ENCODE measurements at regions not wholly inside any gene's neighbourhood (a gene's known extent, or its start where the extent isn't known, plus 50 kb on each side); places are given as distances from the start of the nearest gene placed in this dataset.

DNA sequence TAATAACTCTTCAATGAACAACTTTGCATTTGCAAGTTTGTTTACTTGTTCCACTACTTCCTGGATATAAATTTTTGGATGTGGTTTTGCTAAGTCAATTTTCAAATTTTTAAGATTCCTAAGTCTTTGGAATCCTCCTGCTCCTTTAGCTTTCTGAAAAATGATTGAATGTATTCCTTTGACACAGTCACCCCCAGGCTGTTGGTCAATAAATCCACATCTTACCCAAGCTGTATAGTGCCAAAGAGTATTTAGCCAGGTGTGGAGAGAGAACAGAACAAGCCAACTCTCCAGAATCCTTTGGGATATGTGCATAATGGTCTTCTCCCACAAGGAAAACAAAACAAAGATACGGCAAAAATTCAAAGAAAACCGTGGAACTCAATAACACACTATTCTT lies 56.9 kb upstream of the INTU start:
- TF ChIP-seq CTCF (IDR thresholded peaks at IDR 0.05; ENCODE audit: insufficient read depth, low read length), result no peak
- TF ChIP-seq REST (IDR thresholded peaks at IDR 0.05; ENCODE audit: insufficient replicate concordance, low read depth), result no peak
- no peak for TF ChIP-seq GABPA (IDR thresholded peaks at IDR 0.05; ENCODE audit: low read depth)
- no peak for TF ChIP-seq POLR2AphosphoS5 (IDR thresholded peaks at IDR 0.05; ENCODE audit: low read depth)
- no peak for TF ChIP-seq SPI1 (IDR thresholded peaks at IDR 0.05; ENCODE audit: borderline replicate concordance, low read depth)

All from HL-60 (cell line).